Fibroblast of pulmonary artery (primary cell): ENCODE measurements at regions not wholly inside any gene's neighbourhood (a gene's known extent, or its start where the extent isn't known, plus 50 kb on each side); places are given as distances from the start of the nearest gene placed in this dataset.

Experiments
- DNase-seq: peaks from one replicate; pipeline ENCODE4 v3.0.0-alpha.2; 2010; ENCODE audit warnings: low read depth
- H3K4me3 ChIP-seq: replicated peaks from 2 replicates; pipeline ENCODE4 v1.5.1; 2011; ENCODE audit warnings: low read depth, mild to moderate bottlenecking, control low read depth, low read length, moderate library complexity
- CTCF ChIP-seq: IDR thresholded peaks from 2 replicates; pipeline ENCODE4 v1.5.1; 2011; ENCODE audit warnings: mild to moderate bottlenecking, control low read depth, low read length, inconsistent platforms; ENCODE audit errors: missing control alignments

DNA sequence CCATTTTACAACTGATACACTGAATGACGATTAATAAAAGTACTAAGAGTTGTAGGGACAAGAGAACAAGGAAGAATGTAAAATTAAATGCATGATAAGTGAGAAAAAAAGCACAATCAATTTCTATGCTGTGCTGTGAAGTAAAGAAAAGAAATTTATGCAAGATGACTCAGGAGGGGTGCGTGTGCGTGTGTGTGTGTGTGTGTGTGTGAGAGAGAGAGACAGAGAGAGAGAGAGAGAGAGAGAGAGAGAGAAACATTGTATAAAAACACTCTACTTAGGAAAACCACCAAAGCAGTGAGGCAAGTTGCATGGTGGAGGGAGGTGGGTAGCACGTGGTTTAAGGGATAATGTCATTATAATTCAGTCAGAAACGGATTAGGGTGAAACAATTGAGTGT lies 580.8 kb upstream of the ALCAM start:
- no peak overlapping the region for H3K4me3 ChIP-seq
- TF ChIP-seq CTCF = no peak
- no peak for DNase-seq

- TF ChIP-seq CTCF = no peak
- DNase-seq = no peak
- H3K4me3 ChIP-seq = no peak overlapping the region
Observed at GRCh38 chr3:104787306-104787705, 579.4 kb upstream of the ALCAM start.

DNA sequence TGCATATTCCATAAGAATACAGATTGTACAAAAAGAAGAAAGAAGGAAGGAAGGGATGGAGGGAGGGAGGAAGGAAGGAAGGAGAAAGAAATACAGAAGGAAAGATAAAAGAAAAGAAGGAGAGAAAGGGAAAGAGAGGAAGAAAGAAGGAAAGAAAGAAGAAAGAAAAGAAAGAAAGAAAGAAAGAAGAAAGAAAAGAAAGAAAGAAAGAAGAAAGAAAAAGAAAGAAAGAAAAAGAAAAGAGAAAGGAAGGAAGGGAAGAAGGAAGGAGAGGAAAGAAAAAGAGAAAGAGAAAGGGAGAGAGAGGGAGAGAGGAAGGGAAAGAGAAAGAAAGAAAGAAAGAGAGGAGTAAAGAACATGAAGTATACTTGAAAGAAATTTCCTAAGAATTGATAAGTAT lies 577.9 kb upstream of the ALCAM start:
- no peak for TF ChIP-seq CTCF
- H3K4me3 ChIP-seq = no peak overlapping the region
- no peak for DNase-seq

DNA sequence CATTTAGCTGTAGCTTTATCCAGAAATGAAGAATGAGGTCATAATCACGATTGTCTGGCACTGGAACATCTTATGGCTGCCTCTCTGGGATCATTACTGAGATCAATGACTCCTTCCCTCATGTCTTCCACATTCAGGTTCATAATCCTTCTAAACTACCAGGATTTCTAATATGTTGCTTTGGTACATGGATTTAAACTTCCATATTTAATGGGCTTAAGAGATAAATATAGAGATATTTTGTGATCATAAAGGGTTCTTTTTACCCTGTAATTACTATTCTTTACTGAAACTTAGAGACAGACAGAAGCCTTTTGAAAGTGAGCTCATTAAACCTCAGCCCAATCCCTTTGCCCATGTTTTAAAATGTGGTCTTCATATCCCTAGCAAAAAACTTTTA lies 575.4 kb upstream of the ALCAM start:
- no peak for DNase-seq
- no peak for TF ChIP-seq CTCF
- no peak overlapping the region for H3K4me3 ChIP-seq

- TF ChIP-seq CTCF = no peak
- H3K4me3 ChIP-seq = no peak overlapping the region
- no peak for DNase-seq
Observed at GRCh38 chr3:104796556-104796955, 570.2 kb upstream of the ALCAM start.

- no peak overlapping the region for H3K4me3 ChIP-seq
- no peak for TF ChIP-seq CTCF
- DNase-seq = no peak
Observed at GRCh38 chr3:104805042-104805441, 561.7 kb upstream of the ALCAM start.

GRCh38 chr3:104805508-104805907 lies 561.2 kb upstream of the ALCAM start:
- H3K4me3 ChIP-seq = no peak overlapping the region
- no peak for TF ChIP-seq CTCF
- DNase-seq = no peak
